Stimulated activated CD8-positive, alpha-beta memory T cell treated with anti-CD3 and anti-CD28 coated beads, Interleukin-2, amount 100 ng/mL, for 48 hours (primary cell): ENCODE measurements at regions not wholly inside any gene's neighbourhood (a gene's known extent, or its start where the extent isn't known, plus 50 kb on each side); places are given as distances from the start of the nearest gene placed in this dataset.
A peak's percentile ranks its signal among the peaks of the same experiment; 100 is the strongest.
"Not testable (repeated sequence)": the region's sequence is repeated elsewhere in the genome, so short reads cannot be mapped to it uniquely, and the experiment has no call there.

Experiments used
- DNase-seq, 2 donors: peaks; one replicate each; pipeline ENCODE4 v3.0.0-alpha.2; 2020; ENCODE audit warnings: low read depth in 2 of 2

- DNase-seq, result peak in 1 of 2 donors; percentile 7
These were observed 141.3 kb upstream of the VKORC1L1 start for GRCh38 chr7:65731562-65732035.

- DNase-seq, result no peak
These were observed 128.5 kb upstream of the VKORC1L1 start for GRCh38 chr7:65744406-65744805.

GRCh38 chr7:65746398-65746669 lies 126.5 kb upstream of the VKORC1L1 start:
- DNase-seq, result no peak

- DNase-seq, result no peak
These were observed 123.8 kb upstream of the VKORC1L1 start for GRCh38 chr7:65749039-65749438.

- no peak for DNase-seq
These were observed 123.4 kb upstream of the VKORC1L1 start for GRCh38 chr7:65749518-65749917.

- DNase-seq, result peak; percentile 85 to 86
These were observed 122.1 kb upstream of the VKORC1L1 start for GRCh38 chr7:65750511-65751344.

- DNase-seq, result not testable (repeated sequence)
These were observed 118.8 kb upstream of the VKORC1L1 start for GRCh38 chr7:65754070-65754469.

GRCh38 chr7:65758991-65759390 lies 113.9 kb upstream of the VKORC1L1 start:
- DNase-seq, result not testable (repeated sequence)

- DNase-seq, result not testable (repeated sequence)
These were observed 110.2 kb upstream of the VKORC1L1 start for GRCh38 chr7:65762712-65763111.

- not testable (repeated sequence) for DNase-seq
These were observed 109.8 kb upstream of the VKORC1L1 start for GRCh38 chr7:65763114-65763513.

GRCh38 chr7:65770473-65771225 lies 102.2 kb upstream of the VKORC1L1 start:
- DNase-seq, result peak; percentile 84 to 94

GRCh38 chr7:65771226-65771569 lies 101.7 kb upstream of the VKORC1L1 start:
- not testable (repeated sequence) for DNase-seq

GRCh38 chr7:65776677-65777076 lies 96.2 kb upstream of the VKORC1L1 start:
- DNase-seq, result not testable (repeated sequence)

GRCh38 chr7:65789943-65790342 lies 82.9 kb upstream of the VKORC1L1 start:
- not testable (repeated sequence) for DNase-seq

- not testable (repeated sequence) for DNase-seq
These were observed 81.1 kb upstream of the VKORC1L1 start for GRCh38 chr7:65791788-65792187.

GRCh38 chr7:65792726-65793125 lies 80.1 kb upstream of the VKORC1L1 start:
- not testable (repeated sequence) for DNase-seq

GRCh38 chr7:65794671-65795391 lies 78.0 kb upstream of the VKORC1L1 start:
- not testable (repeated sequence) for DNase-seq

GRCh38 chr7:65795392-65795716 lies 77.5 kb upstream of the VKORC1L1 start:
- not testable (repeated sequence) for DNase-seq

- DNase-seq, result no peak
These were observed 76.7 kb upstream of the VKORC1L1 start for GRCh38 chr7:65796205-65796604.

- not testable (repeated sequence) for DNase-seq
These were observed 75.8 kb upstream of the VKORC1L1 start for GRCh38 chr7:65797086-65797485.

GRCh38 chr7:65797566-65797965 lies 75.3 kb upstream of the VKORC1L1 start:
- DNase-seq, result not testable (repeated sequence)
